GM12891 (cell line): ENCODE measurements at regions not wholly inside any gene's neighbourhood (a gene's known extent, or its start where the extent isn't known, plus 50 kb on each side); places are given as distances from the start of the nearest gene placed in this dataset.

ENCODE experiments used
- POLR2A ChIP-seq: IDR thresholded peaks from 2 replicates; pipeline ENCODE4 v1.6.1; 2011; ENCODE audit warnings: low read depth, low read length, control low read depth
- POLR2AphosphoS5 ChIP-seq: IDR thresholded peaks from 2 replicates; pipeline ENCODE4 v1.6.1; 2011; ENCODE audit warnings: low read depth, low read length, control low read depth
- TAF1 ChIP-seq: IDR thresholded peaks from 2 replicates; pipeline ENCODE4 v1.6.1; 2011; ENCODE audit warnings: low read depth, low read length, control low read depth

- no peak for TF ChIP-seq TAF1
- no peak for TF ChIP-seq POLR2A
- no peak for TF ChIP-seq POLR2AphosphoS5
Observed at GRCh38 chr10:8576911-8577310, 522.4 kb downstream of the GATA3 start.
